ENCODE measurements at regions not wholly inside any gene's neighbourhood (a gene's known extent, or its start where the extent isn't known, plus 50 kb on each side); places are given as distances from the start of the nearest gene placed in this dataset.

DNA sequence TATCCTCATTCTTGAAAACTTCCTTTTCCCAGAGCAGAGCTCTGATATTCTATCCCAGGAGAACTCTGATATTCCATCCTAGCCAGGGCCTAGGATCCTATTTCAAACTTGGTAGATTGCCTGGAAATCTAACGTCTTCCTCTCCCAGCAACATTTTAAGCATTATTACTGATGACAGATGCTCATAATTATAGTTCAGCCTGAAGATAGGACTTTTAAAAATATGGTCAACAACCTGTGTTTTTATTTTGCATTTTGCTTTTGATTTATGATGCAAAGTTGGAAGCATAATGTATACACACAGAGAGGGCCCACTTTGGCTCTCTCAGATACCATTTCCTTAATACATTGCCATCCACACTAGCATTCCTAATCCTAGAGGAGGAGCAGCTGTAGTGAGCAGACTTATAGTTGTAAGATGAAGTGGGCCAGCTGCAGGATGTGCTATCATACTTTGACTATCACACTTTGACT lies 457.4 kb upstream of the TPK1 start:
- TF ChIP-seq, protein P1, sequence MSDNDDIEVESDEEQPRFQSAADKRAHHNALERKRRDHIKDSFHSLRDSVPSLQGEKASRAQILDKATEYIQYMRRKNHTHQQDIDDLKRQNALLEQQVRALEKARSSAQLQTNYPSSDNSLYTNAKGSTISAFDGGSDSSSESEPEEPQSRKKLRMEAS (IDR thresholded peaks at IDR 0.05): no peak
- TF ChIP-seq SP1 (IDR thresholded peaks at IDR 0.05; ENCODE audit: low read depth) (no peak), SIN3A (IDR thresholded peaks at IDR 0.05; ENCODE audit: low read depth) (no peak), EZH2 (IDR thresholded peaks at IDR 0.05) (no peak)

All from HCT116 (cell line).